Esophagus muscularis mucosa (tissue), 4 donors: ENCODE measurements at regions not wholly inside any gene's neighbourhood (a gene's known extent, or its start where the extent isn't known, plus 50 kb on each side); places are given as distances from the start of the nearest gene placed in this dataset.

Experiments used
- DNase-seq: peaks from one replicate; pipeline ENCODE4 v3.0.0-alpha.2; 2017; ENCODE audit errors: extremely low spot score
- H3K27ac ChIP-seq, 4 donors: fragments of 200-600 bp; sonication (generic); replicated peaks in 1 of 4; 1 replicate in 3 of 4; 2 replicates in 1 of 4; pipeline ENCODE4 v1.5.1; 2016 to 2019; ENCODE audit warnings: mild to moderate bottlenecking in 1 of 4
- H3K27me3 ChIP-seq, 4 donors: fragments of 200-600 bp; sonication (generic); one replicate each; pipeline versions ENCODE4 v1.5.1 to v1.6.0; 2016 to 2019
- H3K36me3 ChIP-seq, 4 donors: fragments of 200-600 bp; sonication (generic); one replicate each; pipeline ENCODE4 v1.5.1; 2016 to 2019
- H3K4me1 ChIP-seq, 4 donors: fragments of 200-600 bp; sonication (generic); one replicate each; pipeline ENCODE4 v1.5.1; 2016 to 2019
- H3K4me3 ChIP-seq, 4 donors: fragments of 200-600 bp; sonication (generic); 1 replicate in 2 of 4; 2 replicates in 2 of 4; pipeline ENCODE4 v1.5.1; 2016 to 2019; ENCODE audit warnings: mild to moderate bottlenecking in 4 of 4, moderate library complexity in 1 of 4
- H3K9me3 ChIP-seq, 4 donors: fragments of 200-600 bp; sonication (generic); 1 replicate in 3 of 4; 2 replicates in 1 of 4; pipeline ENCODE4 v1.5.1; 2016 to 2019
- EP300 ChIP-seq: sonication (generic); formaldehyde crosslinking; IDR thresholded peaks from one replicate; pipeline ENCODE4 v1.6.1; 2017; ENCODE audit warnings: antibody characterized with exemption
- POLR2A ChIP-seq: fragments of 450-650 bp; IDR thresholded peaks from one replicate; pipeline ENCODE4 v1.6.1; 2017; ENCODE audit warnings: antibody characterized with exemption, moderate library complexity, mild to moderate bottlenecking, low read depth
- POLR2AphosphoS5 ChIP-seq, 2 donors: sonication (generic); formaldehyde crosslinking; IDR thresholded peaks; one replicate each; pipeline ENCODE4 v1.6.1; 2017; ENCODE audit warnings: antibody characterized with exemption in 2 of 2
- WGBS: methylation state at CpG from one replicate; pipeline ENCODE4 v1.1.5; 2018; 5-methylcytosine and 5-hydroxymethylcytosine counted together
- intact Hi-C: fragments of 100-400 bp; cut with DNase I; formaldehyde crosslinking; loops from one replicate; pipeline ENCODE4 v1.15.1; 2023
- TF ChIP-seq, protein P1 (sequence below), 3 experiments: fragments of 200-600 bp in 2 of 3; fragments of 450-650 bp in 1 of 3; sonication (generic) in 2 of 3; IDR thresholded peaks; one replicate each; pipeline ENCODE4 v1.5.1; 2017 to 2019; ENCODE audit warnings: antibody characterized with exemption in 3 of 3, mild to moderate bottlenecking in 2 of 3, moderate library complexity in 1 of 3

DNA sequence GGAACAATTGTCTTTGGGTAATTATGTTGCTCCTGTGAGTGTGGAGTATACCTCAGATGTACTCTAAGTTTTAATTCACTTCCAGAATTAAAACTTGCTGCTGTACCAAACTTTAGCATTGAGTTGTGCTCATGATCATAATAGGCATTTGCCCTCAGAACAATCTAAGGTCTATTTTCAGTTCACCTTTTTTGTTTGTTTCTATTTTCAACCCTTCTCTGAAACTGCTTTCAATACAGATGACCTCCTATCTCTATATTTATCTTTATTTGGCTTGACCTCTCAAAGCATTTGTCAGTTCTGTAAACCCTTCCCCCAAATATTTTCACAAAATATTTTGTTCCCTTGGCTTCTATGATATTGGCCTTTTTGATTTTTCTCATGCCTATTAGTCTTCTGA lies 873.0 kb downstream of the OLFM4 start:
- no peak overlapping the region for H3K27ac ChIP-seq
- TF ChIP-seq, protein P1, sequence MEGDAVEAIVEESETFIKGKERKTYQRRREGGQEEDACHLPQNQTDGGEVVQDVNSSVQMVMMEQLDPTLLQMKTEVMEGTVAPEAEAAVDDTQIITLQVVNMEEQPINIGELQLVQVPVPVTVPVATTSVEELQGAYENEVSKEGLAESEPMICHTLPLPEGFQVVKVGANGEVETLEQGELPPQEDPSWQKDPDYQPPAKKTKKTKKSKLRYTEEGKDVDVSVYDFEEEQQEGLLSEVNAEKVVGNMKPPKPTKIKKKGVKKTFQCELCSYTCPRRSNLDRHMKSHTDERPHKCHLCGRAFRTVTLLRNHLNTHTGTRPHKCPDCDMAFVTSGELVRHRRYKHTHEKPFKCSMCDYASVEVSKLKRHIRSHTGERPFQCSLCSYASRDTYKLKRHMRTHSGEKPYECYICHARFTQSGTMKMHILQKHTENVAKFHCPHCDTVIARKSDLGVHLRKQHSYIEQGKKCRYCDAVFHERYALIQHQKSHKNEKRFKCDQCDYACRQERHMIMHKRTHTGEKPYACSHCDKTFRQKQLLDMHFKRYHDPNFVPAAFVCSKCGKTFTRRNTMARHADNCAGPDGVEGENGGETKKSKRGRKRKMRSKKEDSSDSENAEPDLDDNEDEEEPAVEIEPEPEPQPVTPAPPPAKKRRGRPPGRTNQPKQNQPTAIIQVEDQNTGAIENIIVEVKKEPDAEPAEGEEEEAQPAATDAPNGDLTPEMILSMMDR (IDR thresholded peaks at IDR 0.05): no peak
- TF ChIP-seq POLR2A (no peak), EP300 (no peak), POLR2AphosphoS5 (IDR thresholded peaks at IDR 0.05) (no peak)

GRCh38 chr13:53907891-53908290 lies 879.3 kb downstream of the OLFM4 start:
- TF ChIP-seq POLR2A (no peak), POLR2AphosphoS5 (IDR thresholded peaks at IDR 0.05) (no peak), EP300 (no peak)
- TF ChIP-seq, protein P1 (IDR thresholded peaks at IDR 0.05): no peak
- no peaks in the 10 kb centered on the region for H3K27me3 ChIP-seq
- DNase-seq: no peak
- H3K36me3 ChIP-seq: no peaks in the 10 kb centered on the region
- H3K4me3 ChIP-seq: no peak overlapping the region
- intact Hi-C loops: no loop called here
- H3K4me1 ChIP-seq: no peaks in the 10 kb centered on the region
- H3K27ac ChIP-seq: no peak overlapping the region
- WGBS: 80% methylated on average over 2 of the region's 2 CpGs
- H3K9me3 ChIP-seq: no peaks in the 10 kb centered on the region

More for the DNA sequence above, 873.0 kb downstream of the OLFM4 start:
- H3K4me1 ChIP-seq: no peaks in the 10 kb centered on the region
- DNase-seq: no peak
- no peak overlapping the region for H3K4me3 ChIP-seq
- no peaks in the 10 kb centered on the region for H3K9me3 ChIP-seq
- intact Hi-C loops: no loop called here
- no peaks in the 10 kb centered on the region for H3K36me3 ChIP-seq
- H3K27me3 ChIP-seq: no peaks in the 10 kb centered on the region

DNA sequence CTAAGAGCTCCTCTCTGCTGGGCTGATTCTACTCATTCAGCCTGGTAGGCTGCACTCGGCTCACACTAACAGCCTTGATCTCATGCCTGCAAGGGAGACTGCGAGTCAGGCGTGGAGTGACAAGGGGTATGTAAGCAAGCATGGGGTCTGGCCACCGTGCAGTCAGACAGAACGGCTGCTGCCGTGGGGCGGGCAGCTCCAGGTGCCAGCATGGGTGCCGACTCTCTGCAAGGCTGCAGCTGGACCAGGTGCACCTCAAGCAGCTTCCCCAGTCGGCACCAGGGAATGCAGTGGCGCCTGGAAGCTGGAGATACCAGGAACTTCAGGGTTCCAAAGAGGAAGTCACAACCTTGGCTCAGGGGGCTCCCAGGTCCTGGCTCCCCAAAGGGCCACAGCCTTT lies 892.3 kb downstream of the OLFM4 start:
- Histone ChIP-seq H3K9me3 (no peaks in the 10 kb centered on the region), H3K27me3 (no peaks in the 10 kb centered on the region), H3K4me3 (no peak overlapping the region), H3K36me3 (no peaks in the 10 kb centered on the region), H3K4me1 (no peaks in the 10 kb centered on the region), H3K27ac (no peak overlapping the region)
- no peak for TF ChIP-seq EP300
- TF ChIP-seq POLR2A: no peak
- TF ChIP-seq, protein P1 (IDR thresholded peaks at IDR 0.05): no peak
- no peak for TF ChIP-seq POLR2AphosphoS5 (IDR thresholded peaks at IDR 0.05)
- DNase-seq: no peak
- intact Hi-C loops: no loop called here
- WGBS: 88% methylated on average over 5 of the region's 10 CpGs

GRCh38 chr13:53921473-53921872 lies 892.9 kb downstream of the OLFM4 start:
- no peaks in the 10 kb centered on the region for H3K27me3 ChIP-seq
- TF ChIP-seq, protein P1 (IDR thresholded peaks at IDR 0.05): no peak
- TF ChIP-seq EP300: no peak
- no peak for TF ChIP-seq POLR2A
- TF ChIP-seq POLR2AphosphoS5 (IDR thresholded peaks at IDR 0.05): no peak
- no peaks in the 10 kb centered on the region for H3K36me3 ChIP-seq
- no peak overlapping the region for H3K27ac ChIP-seq
- H3K4me3 ChIP-seq: no peak overlapping the region
- H3K9me3 ChIP-seq: no peaks in the 10 kb centered on the region
- H3K4me1 ChIP-seq: no peaks in the 10 kb centered on the region
- WGBS: 71% methylated on average over 2 of the region's 13 CpGs
- no peak for DNase-seq
- intact Hi-C loops: no loop called here

GRCh38 chr13:53941588-53942190 lies 913.1 kb downstream of the OLFM4 start:
- intact Hi-C loops: no loop called here
- H3K36me3 ChIP-seq: no peaks in the 10 kb centered on the region
- no peak overlapping the region for H3K4me3 ChIP-seq
- TF ChIP-seq POLR2AphosphoS5 (IDR thresholded peaks at IDR 0.05) (no peak), EP300 (no peak), POLR2A (no peak)
- TF ChIP-seq, protein P1 (IDR thresholded peaks at IDR 0.05): no peak
- WGBS: 35% methylated on average over 1 of the region's 1 CpG
- DNase-seq: no peak
- no peaks in the 10 kb centered on the region for H3K9me3 ChIP-seq
- H3K27me3 ChIP-seq: no peaks in the 10 kb centered on the region
- peaks cover 0 to 6% (median 0%) of the 10 kb centered on the region in 4 donors for H3K4me1 ChIP-seq
- H3K27ac ChIP-seq: no peak overlapping the region
